IPS DF 6.9 (cell line): ENCODE measurements at regions not wholly inside any gene's neighbourhood (a gene's known extent, or its start where the extent isn't known, plus 50 kb on each side); places are given as distances from the start of the nearest gene placed in this dataset.

Experiments used
- DNase-seq: peaks from one replicate; pipeline ENCODE4 v3.0.0-alpha.2; 2013; ENCODE audit warnings: low read depth, low spot score
- H3K27ac ChIP-seq: one replicate; pipeline ENCODE4 v1.5.1; 2013; ENCODE audit warnings: low read length, control low read depth
- H3K27me3 ChIP-seq: 2 replicates; pipeline ENCODE4 v1.6.1; 2013; ENCODE audit warnings: mild to moderate bottlenecking, low read length; ENCODE audit not compliant: control insufficient read depth, insufficient read depth
- H3K36me3 ChIP-seq: 2 replicates; pipeline ENCODE4 v1.6.1; 2013; ENCODE audit warnings: low read length; ENCODE audit not compliant: control insufficient read depth, insufficient read depth
- H3K4me1 ChIP-seq: 2 replicates; pipeline ENCODE4 v1.6.1; 2013; ENCODE audit warnings: low read length; ENCODE audit not compliant: control insufficient read depth, insufficient read depth
- H3K4me3 ChIP-seq: 2 replicates; pipeline ENCODE4 v1.5.1; 2013; ENCODE audit warnings: mild to moderate bottlenecking, low read length
- H3K9me3 ChIP-seq: 2 replicates; pipeline ENCODE4 v1.6.1; 2013; ENCODE audit warnings: low read length, inconsistent platforms; ENCODE audit not compliant: control insufficient read depth, insufficient read depth
- WGBS: extraction: QIAGEN DNeasy Blood & Tissue Kit; methylation state at CpG from one replicate; pipeline ENCODE4 v1.1.7; 2013; ENCODE audit warnings: mixed read lengths, missing lambda C conversion rate; ENCODE audit not compliant: insufficient read length, insufficient coverage; 5-methylcytosine and 5-hydroxymethylcytosine counted together

- no peak for DNase-seq
- Histone ChIP-seq H3K27me3 (no peaks in the 10 kb centered on the region), H3K4me1 (no peaks in the 10 kb centered on the region), H3K4me3 (no peak overlapping the region), H3K9me3 (no peaks in the 10 kb centered on the region), H3K27ac (no peak overlapping the region), H3K36me3 (no peaks in the 10 kb centered on the region)
- no CpG with 5 or more reads among the region's 3 CpGs for WGBS
Observed at GRCh38 chr3:69510481-69511030, 124.7 kb upstream of the FRMD4B start.

- Histone ChIP-seq H3K27me3 (no peaks in the 10 kb centered on the region), H3K4me1 (no peaks in the 10 kb centered on the region), H3K9me3 (no peaks in the 10 kb centered on the region), H3K36me3 (no peaks in the 10 kb centered on the region), H3K27ac (no peak overlapping the region), H3K4me3 (no peak overlapping the region)
- no peak for DNase-seq
- WGBS = no CpG with 5 or more reads among the region's 3 CpGs
Observed at GRCh38 chr3:69509288-69509687, 123.4 kb upstream of the FRMD4B start.

DNA sequence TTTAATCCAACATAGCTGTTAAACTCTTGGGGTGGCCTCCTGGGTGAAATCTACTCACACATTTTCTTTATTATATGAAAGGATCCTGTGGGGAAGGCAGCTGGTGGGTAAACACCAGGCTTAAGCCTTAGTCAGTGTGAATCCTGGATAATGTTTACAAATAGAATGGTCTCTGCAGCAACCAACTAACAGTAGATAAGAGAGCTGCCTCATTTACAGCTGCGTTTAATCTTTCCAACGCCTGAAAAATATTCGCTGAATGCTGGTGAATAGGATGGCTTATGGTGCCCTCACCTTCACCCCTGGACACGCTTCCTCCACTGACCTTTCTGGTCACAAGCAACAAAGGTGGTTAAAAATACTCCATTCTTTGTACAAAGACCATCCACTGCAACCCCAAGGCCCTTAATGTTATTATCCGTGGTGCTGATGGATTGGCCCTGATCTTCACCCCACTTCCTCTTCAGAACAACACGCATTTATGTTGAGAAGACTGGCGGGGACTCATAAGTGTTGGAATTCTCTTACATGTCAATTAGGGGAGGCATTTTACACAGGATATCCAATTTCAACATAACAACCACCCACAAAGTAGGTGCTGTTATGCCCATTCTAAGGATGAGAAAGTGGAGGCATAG, 120.0 kb upstream of the FRMD4B start:
- H3K4me3 ChIP-seq = no peak overlapping the region
- H3K9me3 ChIP-seq = no peaks in the 10 kb centered on the region
- H3K27ac ChIP-seq = no peak overlapping the region
- WGBS = no CpG with 5 or more reads among the region's 7 CpGs
- no peaks in the 10 kb centered on the region for H3K4me1 ChIP-seq
- H3K27me3 ChIP-seq = no peaks in the 10 kb centered on the region
- DNase-seq = no peak
- no peaks in the 10 kb centered on the region for H3K36me3 ChIP-seq

GRCh38 chr3:69504232-69504631, 118.3 kb upstream of the FRMD4B start:
- Histone ChIP-seq H3K9me3 (no peaks in the 10 kb centered on the region), H3K36me3 (no peaks in the 10 kb centered on the region), H3K27me3 (no peaks in the 10 kb centered on the region), H3K4me3 (no peak overlapping the region), H3K27ac (no peak overlapping the region), H3K4me1 (no peaks in the 10 kb centered on the region)
- no peak for DNase-seq
- no CpG with 5 or more reads among the region's 3 CpGs for WGBS

DNA sequence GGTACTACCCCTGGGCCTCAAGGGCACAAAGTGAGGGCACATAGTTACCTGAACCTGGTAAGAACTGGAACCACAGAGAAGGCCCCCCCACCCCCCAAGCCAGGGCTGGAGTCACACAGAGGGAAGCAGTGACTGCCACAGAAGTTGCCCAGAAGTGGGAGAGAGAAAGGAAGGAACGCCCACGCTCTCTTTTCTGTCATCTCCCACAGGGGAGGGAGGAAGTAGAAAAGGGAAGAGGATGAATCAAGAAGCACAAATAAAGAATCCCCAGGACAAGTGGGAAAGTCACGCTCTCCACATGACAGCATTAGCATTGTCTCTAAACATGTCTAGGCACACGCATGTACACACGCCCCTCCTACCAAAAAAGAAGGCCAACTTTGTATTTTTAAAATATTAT, 114.7 kb upstream of the FRMD4B start:
- H3K27me3 ChIP-seq = no peaks in the 10 kb centered on the region
- H3K9me3 ChIP-seq = no peaks in the 10 kb centered on the region
- DNase-seq = no peak
- WGBS = no CpG with 5 or more reads among the region's 5 CpGs
- H3K4me1 ChIP-seq = no peaks in the 10 kb centered on the region
- H3K27ac ChIP-seq = no peak overlapping the region
- H3K4me3 ChIP-seq = no peak overlapping the region
- no peaks in the 10 kb centered on the region for H3K36me3 ChIP-seq

- Histone ChIP-seq H3K4me3 (no peak overlapping the region), H3K27me3 (no peaks in the 10 kb centered on the region), H3K9me3 (no peaks in the 10 kb centered on the region), H3K4me1 (no peaks in the 10 kb centered on the region), H3K36me3 (no peaks in the 10 kb centered on the region), H3K27ac (no peak overlapping the region)
- WGBS = no CpG with 5 or more reads among the region's 9 CpGs
- no peak for DNase-seq
Observed at GRCh38 chr3:69499899-69500421, 114.1 kb upstream of the FRMD4B start.

- no peaks in the 10 kb centered on the region for H3K36me3 ChIP-seq
- no CpG with 5 or more reads among the region's 3 CpGs for WGBS
- no peak for DNase-seq
Observed at GRCh38 chr3:69499422-69499821, 113.5 kb upstream of the FRMD4B start.

GRCh38 chr3:69496856-69497255, 111.0 kb upstream of the FRMD4B start:
- Histone ChIP-seq H3K4me1 (no peaks in the 10 kb centered on the region), H3K36me3 (no peaks in the 10 kb centered on the region), H3K9me3 (no peaks in the 10 kb centered on the region), H3K4me3 (no peak overlapping the region), H3K27ac (no peak overlapping the region), H3K27me3 (no peaks in the 10 kb centered on the region)
- no peak for DNase-seq
- no CpG with 5 or more reads among the region's 3 CpGs for WGBS

More at GRCh38 chr3:69499422-69499821, 113.5 kb upstream of the FRMD4B start:
- no peak overlapping the region for H3K4me3 ChIP-seq
- no peak overlapping the region for H3K27ac ChIP-seq
- no peaks in the 10 kb centered on the region for H3K4me1 ChIP-seq
- H3K9me3 ChIP-seq = no peaks in the 10 kb centered on the region
- H3K27me3 ChIP-seq = no peaks in the 10 kb centered on the region

DNA sequence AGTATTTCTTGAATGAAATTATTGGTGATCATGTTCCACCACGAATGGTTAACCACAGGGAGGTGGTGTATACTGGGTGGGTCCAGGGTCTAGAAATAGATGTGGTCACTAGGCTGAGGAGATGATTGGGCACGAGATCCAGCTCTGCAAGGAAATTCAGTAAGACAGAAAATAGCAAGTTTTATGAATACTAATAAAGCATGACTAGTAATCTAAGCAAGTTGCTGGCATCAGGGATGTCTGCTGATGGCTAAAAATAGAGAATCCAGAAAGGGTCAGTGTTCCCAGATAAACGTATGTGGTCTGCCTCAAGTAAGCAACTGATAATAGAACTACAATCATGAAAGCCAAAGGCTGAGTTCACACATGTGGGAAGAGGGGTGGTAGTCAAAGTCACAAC, 108.3 kb upstream of the FRMD4B start:
- Histone ChIP-seq H3K27ac (no peak overlapping the region), H3K4me1 (peaks cover 1% of the 10 kb centered on the region; the same call in 1 of the 2 replicates), H3K27me3 (no peaks in the 10 kb centered on the region), H3K9me3 (no peaks in the 10 kb centered on the region), H3K36me3 (no peaks in the 10 kb centered on the region), H3K4me3 (no peak overlapping the region)
- WGBS = no CpG with 5 or more reads among the region's 3 CpGs
- no peak for DNase-seq

DNA sequence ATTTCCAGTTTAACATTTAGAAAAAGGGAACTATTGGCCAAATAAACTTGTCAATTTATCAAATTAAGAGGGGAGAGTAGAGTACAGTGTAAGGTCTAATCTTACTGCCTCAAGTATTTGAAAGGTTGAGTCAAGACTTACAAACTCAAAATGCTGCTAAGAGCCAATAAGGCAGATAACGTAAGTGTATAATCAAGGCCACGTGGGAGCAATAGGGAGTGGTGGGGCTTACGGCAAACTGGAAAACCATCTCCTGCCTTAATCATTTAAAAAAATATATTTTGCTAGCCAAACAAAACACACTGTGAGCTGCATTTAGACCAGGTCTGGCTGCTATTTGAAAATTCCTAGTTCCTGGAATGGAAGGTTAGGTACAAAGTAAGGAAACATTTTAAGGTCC, 107.3 kb upstream of the FRMD4B start:
- WGBS = no CpG with 5 or more reads among the region's 3 CpGs
- Histone ChIP-seq H3K9me3 (no peaks in the 10 kb centered on the region), H3K4me3 (no peak overlapping the region), H3K36me3 (no peaks in the 10 kb centered on the region), H3K4me1 (peaks cover 1% of the 10 kb centered on the region; the same call in 1 of the 2 replicates), H3K27me3 (no peaks in the 10 kb centered on the region), H3K27ac (no peak overlapping the region)
- DNase-seq = no peak

- Histone ChIP-seq H3K4me3 (no peak overlapping the region), H3K36me3 (no peaks in the 10 kb centered on the region), H3K9me3 (no peaks in the 10 kb centered on the region), H3K27me3 (no peaks in the 10 kb centered on the region), H3K27ac (no peak overlapping the region), H3K4me1 (peaks cover 1% of the 10 kb centered on the region; the same call in 1 of the 2 replicates)
- WGBS = no CpG with 5 or more reads among the region's 6 CpGs
- no peak for DNase-seq
Observed at GRCh38 chr3:69491975-69492374, 106.1 kb upstream of the FRMD4B start.
